GM19455 (cell line): ENCODE measurements at regions not wholly inside any gene's neighbourhood (a gene's known extent, or its start where the extent isn't known, plus 50 kb on each side); places are given as distances from the start of the nearest gene placed in this dataset.

Source experiments
- ATAC-seq: cut with Tn5 transposase; IDR thresholded peaks from one replicate; pipeline ENCODE4 v1.9.1; 2021; ENCODE audit not compliant: unreplicated experiment

DNA sequence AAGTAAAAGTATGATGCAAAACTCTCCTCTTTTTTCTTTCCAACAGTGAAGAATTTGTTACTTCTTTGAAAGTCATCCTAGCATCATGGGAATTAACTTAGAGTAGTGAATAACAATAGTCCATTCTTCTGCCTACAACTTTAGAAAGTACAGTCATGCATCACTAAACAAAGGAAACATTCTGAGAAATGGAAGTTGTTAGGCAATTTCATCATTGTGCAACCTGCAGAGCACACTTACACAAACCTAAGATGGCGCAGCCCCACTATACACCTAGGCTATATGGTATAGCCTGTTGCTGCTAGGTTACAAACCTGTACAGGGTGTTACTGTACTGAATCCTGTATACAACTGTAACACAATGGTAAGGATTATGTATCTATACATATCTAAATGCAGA lies 1209.3 kb upstream of the C9orf72 start:
- no peak for ATAC-seq

DNA sequence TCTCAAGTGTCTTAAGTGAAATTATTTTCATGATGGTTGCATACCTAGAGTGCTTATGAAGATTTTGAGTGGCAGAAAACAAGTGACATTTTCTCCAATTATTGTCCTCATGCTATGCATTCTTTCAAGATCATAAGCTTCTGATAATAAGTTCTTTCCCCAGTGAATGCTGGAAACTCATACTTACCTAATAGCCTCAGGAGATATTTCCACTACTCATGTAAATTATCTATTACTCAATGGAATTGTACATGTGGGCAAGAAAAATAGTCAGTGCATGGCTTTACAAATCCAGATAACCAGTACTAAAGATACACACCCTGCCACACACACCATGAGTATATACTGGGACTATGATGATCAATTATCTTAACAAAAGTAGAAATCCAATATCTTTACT lies 1219.4 kb upstream of the C9orf72 start:
- ATAC-seq: no peak

DNA sequence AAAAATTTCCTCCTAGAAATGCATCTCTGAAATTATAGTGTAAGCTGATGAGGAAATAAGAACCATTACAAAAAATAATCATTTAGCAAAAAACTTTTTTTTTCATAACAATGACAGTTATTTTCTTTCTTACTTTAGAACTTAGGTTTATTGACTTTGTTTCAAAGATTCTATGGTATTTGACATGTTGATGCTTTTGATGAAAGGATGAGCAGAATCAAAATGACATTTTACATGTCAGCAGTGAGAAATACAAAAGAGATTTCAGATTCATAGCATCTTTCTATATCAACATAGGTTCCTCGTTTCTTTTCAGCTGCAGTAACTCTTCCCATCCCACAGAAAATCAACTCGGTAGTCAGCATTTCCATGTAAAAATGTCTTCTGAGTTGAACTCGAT lies 1226.6 kb upstream of the C9orf72 start:
- no peak for ATAC-seq

DNA sequence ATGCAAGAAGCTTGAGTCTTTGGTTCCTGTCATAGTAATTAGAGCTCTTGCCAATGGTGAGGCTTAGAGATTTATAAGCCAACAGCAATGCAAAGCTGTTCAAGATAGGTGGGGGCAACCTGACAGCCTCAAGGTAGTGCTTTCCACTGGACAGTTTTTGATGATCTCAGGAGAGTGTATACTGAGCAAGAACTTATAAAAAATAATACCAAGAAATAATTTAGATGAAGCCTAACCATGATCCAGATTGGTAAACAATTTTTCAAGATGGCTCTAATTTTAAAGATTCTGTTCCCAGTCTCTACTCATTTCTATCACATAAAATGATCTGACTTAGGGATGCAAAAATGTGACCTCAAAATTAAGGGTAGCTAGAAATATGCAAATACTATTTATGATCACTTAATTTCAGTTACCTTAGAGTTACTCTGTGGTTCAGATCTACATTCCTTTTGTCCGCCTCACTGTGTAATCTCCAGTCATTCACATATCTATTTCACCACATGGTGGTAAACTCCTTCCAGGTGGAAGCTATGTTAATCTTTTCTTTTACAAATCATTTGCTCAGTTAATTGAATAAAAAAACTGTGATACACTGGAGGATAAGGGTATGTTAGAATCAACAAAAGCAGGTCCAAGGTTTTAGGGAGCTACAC lies 1228.0 kb upstream of the C9orf72 start:
- no peak for ATAC-seq

DNA sequence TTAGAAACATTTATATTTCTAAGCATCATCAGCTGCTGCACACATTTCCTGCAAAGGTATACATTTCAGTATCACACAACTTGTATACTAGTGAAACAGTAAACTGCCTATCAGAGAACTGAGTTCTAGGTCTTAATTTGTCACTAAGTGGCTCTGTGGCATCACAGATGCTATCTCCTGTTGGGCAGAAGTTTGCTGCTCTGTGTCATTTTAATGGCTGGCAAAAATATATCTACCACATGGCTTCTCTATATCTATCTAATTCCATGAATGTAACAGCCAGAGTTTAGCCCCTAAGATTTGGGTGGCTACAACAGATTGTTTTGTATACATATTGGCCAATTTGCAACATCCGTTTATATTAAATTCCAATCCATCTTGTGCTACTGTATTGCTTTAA lies 1231.9 kb upstream of the C9orf72 start:
- no peak for ATAC-seq

DNA sequence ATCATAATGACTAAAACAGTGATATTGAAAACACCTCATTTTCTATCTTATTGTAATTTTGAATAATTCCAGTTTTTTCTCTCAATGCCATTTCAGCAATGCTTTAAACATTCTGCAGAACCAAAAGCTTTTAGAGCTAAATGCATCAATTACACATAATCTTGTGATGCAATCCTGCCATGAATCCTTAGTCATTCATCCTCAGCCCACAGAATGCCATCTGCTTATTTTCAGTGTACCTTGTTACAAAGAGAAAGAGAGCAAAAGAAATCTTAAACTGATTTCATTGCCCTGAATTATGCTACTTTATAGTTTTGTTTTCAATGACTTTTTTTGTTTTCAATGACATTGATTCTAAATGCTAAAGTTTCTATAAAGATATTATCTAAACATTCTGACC lies 1234.8 kb upstream of the C9orf72 start:
- ATAC-seq: no peak

DNA sequence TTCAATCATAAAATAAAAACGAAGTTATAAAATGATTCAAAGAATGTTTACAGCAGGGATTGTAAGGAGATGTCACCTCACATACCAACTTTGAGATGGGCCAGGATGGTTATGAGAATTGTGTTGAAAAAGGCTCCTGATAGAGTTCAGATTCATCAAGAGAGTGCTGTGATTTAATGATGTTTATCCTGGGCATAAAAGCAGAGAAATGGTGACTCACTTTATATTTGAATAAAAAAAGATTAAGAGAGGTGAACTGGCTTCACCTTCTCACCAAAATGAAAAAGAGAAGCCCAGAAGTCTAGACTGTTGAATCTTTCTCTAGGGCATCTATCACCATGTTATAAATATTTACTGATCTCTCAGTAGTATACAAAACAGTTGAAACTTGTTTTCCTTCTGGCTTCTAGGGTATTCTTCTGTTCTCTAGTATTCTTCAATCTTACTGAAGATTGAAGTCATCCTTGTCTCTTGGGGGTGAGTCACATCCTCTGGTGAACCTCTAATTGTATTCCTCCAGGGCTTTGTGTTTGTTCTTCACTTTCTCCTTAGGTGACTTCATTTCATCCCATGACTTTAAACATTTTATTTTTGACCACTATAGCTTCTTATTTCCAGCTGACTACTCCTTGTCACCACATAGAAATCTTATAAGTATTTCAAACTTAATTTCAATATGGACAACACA lies 1237.3 kb upstream of the C9orf72 start:
- no peak for ATAC-seq

DNA sequence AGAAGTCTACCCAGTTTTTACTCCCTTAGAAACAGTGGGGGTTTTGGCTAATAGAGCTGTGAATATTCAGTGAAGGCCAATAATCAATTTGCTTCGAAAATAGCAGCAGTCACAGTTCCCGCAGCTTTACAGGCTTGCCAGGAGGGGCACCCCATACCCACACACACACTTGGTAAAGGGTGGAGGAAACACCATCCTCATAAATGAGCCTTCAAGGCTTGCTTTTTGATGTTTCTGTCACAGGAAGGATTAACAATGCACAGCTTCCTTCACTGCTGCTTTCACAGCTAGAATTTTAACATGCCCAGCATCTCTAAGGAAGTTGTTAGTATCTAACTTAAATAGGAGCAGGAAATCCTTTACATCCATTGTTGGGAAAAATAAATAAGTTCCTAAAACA lies 1247.5 kb upstream of the C9orf72 start:
- ATAC-seq: no peak

DNA sequence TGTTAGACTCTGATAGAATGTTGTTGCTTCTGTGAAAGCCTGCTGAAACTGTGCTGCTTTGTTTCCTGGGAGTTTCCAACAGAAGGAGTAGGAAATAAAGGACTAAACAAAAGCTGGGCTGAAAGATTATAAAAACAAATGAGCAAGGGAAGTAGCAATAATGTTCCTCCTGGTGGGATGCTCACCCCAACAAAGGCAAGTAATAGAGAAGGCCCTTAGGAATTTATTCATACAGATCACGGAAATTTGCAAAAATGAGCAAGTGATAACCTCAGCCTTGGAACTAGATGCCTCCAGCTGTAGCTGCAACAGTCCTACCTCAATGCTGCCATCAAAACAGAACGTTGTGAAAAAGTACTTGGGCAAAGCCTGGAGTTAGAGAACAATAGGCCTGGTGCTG lies 1248.0 kb upstream of the C9orf72 start:
- ATAC-seq: no peak

DNA sequence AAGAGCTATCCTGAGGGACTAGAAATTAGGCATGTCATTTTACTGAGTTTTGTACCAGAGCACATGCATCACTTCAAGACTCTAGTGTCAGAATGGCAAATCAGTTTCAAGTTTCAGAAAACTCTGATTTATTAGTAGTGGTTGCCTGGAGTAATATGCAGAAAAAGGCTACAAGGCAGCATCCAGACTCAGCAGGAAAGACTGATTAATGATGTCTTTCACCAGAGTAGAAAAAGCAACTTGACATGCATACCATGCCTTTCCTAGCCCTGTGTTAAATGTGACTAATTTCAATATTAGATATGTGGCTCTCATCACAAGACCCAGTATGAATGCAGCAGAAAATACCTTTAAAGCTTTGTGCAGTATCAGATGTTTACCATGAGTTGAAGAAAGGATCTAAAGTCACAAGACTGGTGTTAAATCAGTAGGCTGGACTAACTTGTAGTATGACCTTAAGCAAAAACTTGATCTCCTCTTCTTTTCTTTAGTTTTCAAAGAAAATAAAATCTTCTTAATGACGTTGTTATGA lies 1251.2 kb upstream of the C9orf72 start:
- ATAC-seq: no peak

DNA sequence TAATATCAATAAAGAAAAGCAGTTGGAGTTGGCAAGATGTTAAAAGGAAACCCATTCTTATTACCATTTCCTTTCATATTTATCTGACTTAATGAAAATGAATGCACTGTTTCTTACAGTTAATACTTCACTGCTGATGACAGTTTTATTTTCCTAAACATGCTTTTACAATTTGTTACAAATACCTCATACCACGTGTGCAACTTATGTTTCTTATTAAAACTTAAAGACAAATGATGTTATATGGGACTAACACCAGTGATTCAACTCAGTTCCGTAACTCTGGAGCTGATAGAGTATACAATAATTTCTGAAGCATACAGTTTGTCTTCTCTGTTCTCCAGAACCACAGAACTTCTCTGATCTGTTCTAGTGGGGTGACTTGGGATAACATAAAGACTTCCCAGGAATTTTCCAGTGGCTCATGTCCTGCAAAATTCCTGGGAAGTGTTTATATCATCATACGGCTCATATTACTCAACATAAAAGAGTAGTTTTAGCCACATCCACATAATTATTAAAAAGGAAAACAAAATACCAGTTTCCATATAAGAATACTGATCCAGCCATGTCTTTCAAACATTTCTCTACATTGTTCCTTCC lies 1259.0 kb upstream of the C9orf72 start:
- ATAC-seq: no peak

DNA sequence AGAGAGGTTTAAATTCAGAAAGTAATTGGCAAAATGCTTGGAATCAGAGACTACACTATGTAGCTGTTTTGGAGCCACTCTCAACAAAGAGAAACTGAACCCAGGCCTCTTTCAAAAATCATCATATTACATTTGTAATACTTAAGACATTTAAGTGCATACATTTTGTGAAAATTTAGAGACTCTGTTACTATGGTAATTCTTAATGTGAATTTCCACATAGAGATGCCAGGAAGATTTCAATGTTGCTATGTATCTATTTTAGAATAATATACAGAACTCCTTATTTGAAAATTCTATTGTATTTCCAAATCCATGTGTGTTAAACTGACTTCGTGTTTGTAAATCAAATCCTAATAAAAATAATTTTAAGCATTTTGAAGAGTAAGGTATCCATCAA lies 1260.9 kb upstream of the C9orf72 start:
- ATAC-seq: no peak

DNA sequence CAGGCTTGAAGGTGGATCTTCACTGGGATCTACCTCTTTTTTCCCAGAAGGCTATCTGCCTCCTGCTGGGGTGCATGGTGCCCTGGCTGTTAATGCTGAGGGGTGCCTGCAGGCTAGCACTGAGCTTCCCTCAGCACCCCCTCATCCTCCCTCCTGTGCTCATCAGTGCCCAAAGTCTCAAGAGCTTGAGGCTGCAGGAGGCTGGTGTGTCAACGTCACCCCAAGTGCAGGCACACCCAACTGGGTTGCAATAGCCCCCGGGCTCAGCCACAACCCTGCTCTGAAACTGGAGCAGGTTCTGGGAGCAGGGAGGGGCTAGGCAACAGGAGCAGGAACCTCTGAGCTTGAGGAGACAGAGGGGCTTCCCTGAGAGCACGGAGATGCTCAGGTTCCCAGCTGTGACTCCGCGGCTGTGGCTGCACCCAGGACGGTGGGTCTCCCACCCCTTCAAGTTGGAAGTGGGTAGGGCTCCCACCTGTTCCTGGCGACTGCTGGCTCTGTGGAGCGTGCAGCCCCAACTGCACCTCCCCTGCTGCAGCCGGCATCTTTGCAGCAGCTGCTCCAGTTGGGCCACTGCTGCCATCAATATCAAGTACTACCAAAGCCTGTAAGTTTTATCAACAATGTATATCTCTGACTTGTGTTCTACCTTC lies 1266.6 kb upstream of the C9orf72 start:
- no peak for ATAC-seq

DNA sequence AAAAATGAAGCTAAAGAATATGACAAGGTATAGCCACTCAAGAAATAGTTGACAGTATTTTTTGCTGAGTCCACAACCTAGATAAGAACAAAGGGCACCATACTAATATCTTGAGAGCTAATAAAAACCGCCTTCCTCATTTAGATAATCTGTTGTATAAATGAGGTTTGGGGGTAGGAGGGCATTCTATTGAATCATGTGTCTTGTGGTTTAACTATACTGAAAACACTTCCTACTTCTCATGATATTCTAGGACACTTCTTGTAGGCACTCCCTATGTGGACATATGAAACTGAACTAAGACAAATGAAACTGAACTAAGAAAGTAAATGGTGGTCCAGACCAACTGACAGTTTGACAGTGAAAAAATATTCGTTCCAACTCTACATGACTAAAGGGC lies 1268.5 kb upstream of the C9orf72 start:
- no peak for ATAC-seq

DNA sequence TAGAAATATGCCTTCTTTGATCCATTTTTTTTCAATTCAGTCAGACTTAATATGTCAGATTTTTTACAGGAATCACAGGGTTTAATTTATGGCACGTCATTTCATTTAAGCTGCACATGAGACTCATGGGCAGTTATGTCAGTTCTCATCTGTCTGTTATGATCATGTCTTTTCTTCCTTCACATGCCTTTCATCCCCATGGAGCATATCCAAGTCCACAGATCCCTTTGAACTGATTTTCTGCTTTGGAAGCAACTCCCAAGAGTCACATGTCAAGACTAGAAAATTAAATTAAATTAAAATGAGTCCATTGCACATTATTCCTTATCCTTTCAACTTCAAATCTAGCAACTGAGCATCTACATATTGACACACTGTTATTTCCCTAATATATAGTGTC lies 1274.0 kb upstream of the C9orf72 start:
- ATAC-seq: no peak

DNA sequence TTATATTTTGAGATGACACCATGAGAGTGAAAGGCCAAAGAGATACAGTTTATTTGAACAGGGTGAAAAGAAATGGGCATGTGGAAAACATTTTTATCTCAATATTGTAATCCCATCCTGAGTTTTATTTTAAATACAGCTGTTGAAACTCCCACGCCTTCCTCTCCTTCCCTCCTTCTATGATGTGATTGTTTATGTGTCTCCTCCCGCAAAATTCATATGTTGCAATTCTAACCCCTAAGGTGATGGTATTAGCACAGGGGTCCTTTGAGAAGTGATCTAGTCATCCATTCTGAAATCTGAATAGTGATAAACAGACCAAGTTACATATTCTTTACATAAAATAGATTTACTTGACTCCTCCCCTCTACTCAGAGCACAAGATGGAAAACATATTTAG lies 1275.4 kb upstream of the C9orf72 start:
- no peak for ATAC-seq

DNA sequence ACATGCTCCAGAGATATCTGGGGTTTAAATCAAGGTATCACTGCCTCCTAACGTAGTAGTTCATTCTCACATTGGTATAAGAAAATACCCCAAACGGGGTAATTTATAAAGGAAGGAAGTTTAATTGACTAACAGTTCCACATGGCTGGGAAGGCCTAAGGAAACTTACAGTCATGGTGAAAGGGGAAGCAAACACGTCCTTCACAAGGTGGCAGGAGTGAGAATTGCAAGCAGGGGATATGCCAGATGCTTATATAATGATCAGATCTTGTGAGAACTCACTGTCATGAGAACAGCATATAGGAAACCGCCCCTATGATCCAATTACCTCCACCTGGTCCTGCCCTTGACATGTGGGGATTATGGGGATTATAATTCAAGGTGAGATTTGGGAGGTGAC lies 1280.2 kb upstream of the C9orf72 start:
- ATAC-seq: no peak

DNA sequence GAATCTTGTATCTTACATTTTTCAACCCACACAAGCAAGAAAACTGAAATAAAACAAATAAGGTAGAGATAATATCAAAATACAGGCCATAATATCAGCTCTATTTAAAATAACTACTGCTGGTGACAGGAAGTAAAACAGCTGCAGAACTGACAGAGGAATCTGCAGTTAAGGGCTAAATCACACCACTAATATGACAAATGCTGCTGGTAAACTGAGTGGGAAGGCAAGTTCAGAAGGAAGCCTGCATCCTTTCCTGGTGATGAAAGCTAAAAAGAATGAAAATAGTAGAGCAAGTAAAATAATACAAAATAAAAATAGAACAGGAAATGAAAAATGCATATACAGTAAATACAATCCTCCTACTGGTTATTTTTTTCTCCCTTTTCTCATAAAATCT lies 1293.7 kb upstream of the C9orf72 start:
- no peak for ATAC-seq

DNA sequence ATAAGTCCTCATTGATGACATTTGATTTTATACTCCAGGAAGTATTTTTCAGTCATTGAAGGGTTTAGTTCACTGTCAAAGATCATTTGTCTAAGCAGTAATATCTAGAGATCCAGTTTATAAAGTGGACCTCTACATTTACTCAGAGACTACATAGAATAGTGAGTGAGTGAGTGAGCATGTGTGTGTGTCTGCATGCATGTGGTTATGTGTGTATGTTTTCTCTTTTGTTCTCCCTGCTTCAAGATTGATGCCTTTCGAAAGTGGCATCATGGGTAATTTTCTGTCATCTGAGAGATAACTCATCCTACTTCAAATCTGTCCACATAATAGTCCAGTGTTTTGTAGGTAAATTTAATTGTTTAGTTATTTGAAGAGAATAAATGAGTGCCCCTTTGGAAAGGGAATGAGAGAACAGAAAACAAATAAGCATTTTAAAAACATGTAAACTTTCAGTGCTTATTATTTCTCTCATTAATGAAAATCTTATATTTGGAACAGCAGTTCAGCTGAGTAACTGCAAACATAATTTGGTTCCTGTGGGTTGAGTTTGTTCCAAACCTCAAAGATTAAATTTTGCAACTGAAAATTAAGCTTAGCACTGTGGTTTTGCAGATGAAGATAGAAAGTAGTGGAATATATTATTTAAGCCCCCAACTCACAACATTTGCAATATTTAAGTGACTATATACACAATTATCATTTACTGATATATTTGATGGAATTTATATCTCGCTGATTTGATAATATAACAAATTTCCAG lies 1295.1 kb upstream of the C9orf72 start:
- no peak for ATAC-seq

DNA sequence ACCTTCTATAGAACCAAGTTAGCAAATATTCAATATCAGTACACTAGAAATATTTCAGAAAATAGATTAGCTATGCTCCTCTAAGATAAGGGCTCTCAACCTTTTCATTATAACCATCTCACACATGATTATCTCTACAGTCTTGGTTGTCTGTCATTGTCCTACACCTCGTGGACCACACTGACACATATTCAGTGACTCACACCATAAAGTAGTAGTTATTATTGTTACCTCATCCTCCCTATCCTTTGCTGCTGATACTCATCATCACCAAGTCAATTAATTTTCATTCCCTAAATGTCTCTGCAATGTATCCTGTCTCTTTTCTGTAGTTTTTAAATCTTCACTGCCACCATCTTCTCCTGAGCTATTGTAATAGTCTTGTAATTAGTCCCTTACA lies 1309.2 kb upstream of the C9orf72 start:
- no peak for ATAC-seq

DNA sequence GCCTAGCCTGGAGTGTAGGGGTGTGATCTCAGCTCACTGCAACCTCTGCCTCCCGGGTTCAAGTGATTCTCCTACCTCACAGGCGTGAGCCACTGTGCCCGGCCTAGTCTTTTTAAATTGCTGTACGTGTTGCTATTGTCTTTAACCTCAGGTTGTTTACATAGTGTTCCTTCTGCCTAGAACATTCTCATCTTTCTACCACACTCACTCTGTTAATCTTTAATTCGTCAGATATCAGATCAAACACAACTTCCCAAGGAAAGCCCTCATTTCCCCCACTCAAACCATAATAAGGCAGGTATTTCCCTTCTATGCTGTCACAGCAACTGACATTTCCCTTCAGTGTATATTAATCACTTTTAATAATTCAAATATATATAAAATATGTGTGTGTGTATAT lies 1310.0 kb upstream of the C9orf72 start:
- ATAC-seq: no peak
